ENCODE measurements at regions not wholly inside any gene's neighbourhood (a gene's known extent, or its start where the extent isn't known, plus 50 kb on each side); places are given as distances from the start of the nearest gene placed in this dataset.
"Not testable (repeated sequence)": the region's sequence is repeated elsewhere in the genome, so short reads cannot be mapped to it uniquely, and the experiment has no call there.

GRCh38 chr2:67773851-67774250, 289.0 kb downstream of the C1D start:
- Mint-ChIP-seq H3K4me3 (no peak overlapping the region), H3K9me3 (no peaks in the 10 kb centered on the region), H3K27me3 (peaks cover under 1% of the 10 kb centered on the region), H3K27ac (no peak overlapping the region), H3K36me3 (no peaks in the 10 kb centered on the region), H3K4me1 (ENCODE audit: unreplicated experiment) (peaks cover 5% of the 10 kb centered on the region)
- TF ChIP-seq CTCF (conservative IDR thresholded peaks at IDR 0.05): no peak
- no peak for DNase-seq (ENCODE audit: extremely low spot score, unreplicated experiment)

- Mint-ChIP-seq H3K4me1 (ENCODE audit: unreplicated experiment) (peaks cover 5% of the 10 kb centered on the region), H3K27me3 (no peaks in the 10 kb centered on the region), H3K9me3 (peaks cover 4% of the 10 kb centered on the region), H3K27ac (no peak overlapping the region), H3K4me3 (no peak overlapping the region), H3K36me3 (no peaks in the 10 kb centered on the region)
- TF ChIP-seq CTCF (conservative IDR thresholded peaks at IDR 0.05): no peak
- DNase-seq (ENCODE audit: extremely low spot score, unreplicated experiment): no peak
Observed at GRCh38 chr2:67776276-67776675, 286.5 kb downstream of the C1D start.

GRCh38 chr2:67777010-67777409, 285.8 kb downstream of the C1D start:
- Mint-ChIP-seq H3K9me3 (peaks cover 4% of the 10 kb centered on the region), H3K27me3 (no peaks in the 10 kb centered on the region), H3K27ac (no peak overlapping the region), H3K4me3 (no peak overlapping the region), H3K4me1 (ENCODE audit: unreplicated experiment) (peaks cover 5% of the 10 kb centered on the region), H3K36me3 (no peaks in the 10 kb centered on the region)
- DNase-seq (ENCODE audit: extremely low spot score, unreplicated experiment): no peak
- no peak for TF ChIP-seq CTCF (conservative IDR thresholded peaks at IDR 0.05)

DNA sequence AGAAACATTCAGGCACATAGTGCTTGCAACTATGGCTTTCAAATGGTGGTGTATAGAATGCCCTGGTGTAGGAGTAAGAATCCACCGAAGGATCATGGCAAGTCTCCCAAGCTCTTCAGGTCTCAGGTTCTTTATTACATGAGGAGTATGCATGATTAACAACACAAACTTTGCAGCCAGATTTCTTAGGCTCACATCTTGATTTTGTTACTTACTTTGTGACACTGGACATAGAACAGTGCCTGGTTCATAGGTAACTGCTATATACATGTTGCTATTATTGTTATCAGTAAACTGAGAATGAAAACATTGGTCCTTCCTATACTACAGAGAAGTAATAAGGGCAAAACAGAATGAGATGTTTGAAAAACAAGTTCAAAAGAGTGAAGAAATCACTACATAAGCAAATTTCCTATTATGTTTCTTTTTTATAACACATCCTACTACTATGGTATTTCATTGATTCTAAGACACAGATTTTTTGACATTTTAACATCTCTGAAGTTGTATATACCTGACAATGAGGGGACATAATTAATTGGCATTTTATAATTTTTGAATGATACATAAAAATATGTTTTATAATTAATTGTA, 284.9 kb downstream of the C1D start:
- no peaks in the 10 kb centered on the region for H3K27me3 Mint-ChIP-seq
- H3K9me3 Mint-ChIP-seq: peaks cover 4% of the 10 kb centered on the region
- no peak for TF ChIP-seq CTCF (conservative IDR thresholded peaks at IDR 0.05)
- no peak for DNase-seq (ENCODE audit: extremely low spot score, unreplicated experiment)
- H3K27ac Mint-ChIP-seq: no peak overlapping the region
- H3K4me1 Mint-ChIP-seq (ENCODE audit: unreplicated experiment): peaks cover under 1% of the 10 kb centered on the region
- H3K4me3 Mint-ChIP-seq: no peak overlapping the region
- H3K36me3 Mint-ChIP-seq: no peaks in the 10 kb centered on the region

GRCh38 chr2:67780841-67781240, 282.0 kb downstream of the C1D start:
- H3K4me3 Mint-ChIP-seq; H3K27ac Mint-ChIP-seq; DNase-seq (ENCODE audit: extremely low spot score, unreplicated experiment); H3K27me3 Mint-ChIP-seq; H3K9me3 Mint-ChIP-seq; H3K36me3 Mint-ChIP-seq; H3K4me1 Mint-ChIP-seq (ENCODE audit: unreplicated experiment): not testable (repeated sequence)

GRCh38 chr2:67782443-67782842, 280.4 kb downstream of the C1D start:
- H3K27me3 Mint-ChIP-seq: no peaks in the 10 kb centered on the region
- TF ChIP-seq CTCF (conservative IDR thresholded peaks at IDR 0.05): no peak
- H3K36me3 Mint-ChIP-seq: no peaks in the 10 kb centered on the region
- H3K4me3 Mint-ChIP-seq: no peak overlapping the region
- H3K27ac Mint-ChIP-seq: no peak overlapping the region
- DNase-seq (ENCODE audit: extremely low spot score, unreplicated experiment): no peak
- no peaks in the 10 kb centered on the region for H3K4me1 Mint-ChIP-seq (ENCODE audit: unreplicated experiment)
- H3K9me3 Mint-ChIP-seq: peaks cover 4% of the 10 kb centered on the region

Data from type B pancreatic cell (in vitro differentiated cells).